HepG2 (cell line): ENCODE measurements at regions not wholly inside any gene's neighbourhood (a gene's known extent, or its start where the extent isn't known, plus 50 kb on each side); places are given as distances from the start of the nearest gene placed in this dataset.

ENCODE experiments used
- BCL3 ChIP-seq: sonication (generic); formaldehyde crosslinking; IDR thresholded peaks from 2 replicates; pipeline ENCODE4 v1.5.1; 2020; ENCODE audit warnings: mild to moderate bottlenecking, missing genetic modification reagents, moderate library complexity
- POLR2A ChIP-seq, 2 experiments: IDR thresholded peaks; 2 replicates each; pipeline ENCODE4 v1.6.1; 2011; ENCODE audit warnings: low read depth in 2 of 2, low read length in 2 of 2, mild to moderate bottlenecking in 1 of 2, moderate library complexity in 1 of 2; ENCODE audit not compliant: insufficient read depth in 1 of 2
- POLR2AphosphoS5 ChIP-seq: IDR thresholded peaks from 2 replicates; pipeline ENCODE4 v1.6.1; 2012; ENCODE audit warnings: low read depth, low read length
- SMAD1 ChIP-seq: sonication (generic); formaldehyde crosslinking; IDR thresholded peaks from 2 replicates; pipeline ENCODE4 v1.4.0; 2020; ENCODE audit warnings: missing genetic modification reagents, low read depth, mild to moderate bottlenecking, borderline replicate concordance
- SP2 ChIP-seq: sonication (generic); formaldehyde crosslinking; IDR thresholded peaks from 2 replicates; pipeline ENCODE4 v1.5.1; 2020; ENCODE audit warnings: mild to moderate bottlenecking, missing genetic modification reagents
- TCF12 ChIP-seq, 2 experiments: fragments of 450-650 bp in 1 of 2; sonication (generic) in 1 of 2; formaldehyde crosslinking in 1 of 2; IDR thresholded peaks; 2 replicates each; pipeline versions ENCODE4 v1.6.1 to v1.8.0; 2017 to 2022; ENCODE audit warnings: antibody characterized with exemption in 1 of 2, mild to moderate bottlenecking in 1 of 2, missing genetic modification reagents in 1 of 2, moderate library complexity in 1 of 2
- ZBTB7A ChIP-seq: sonication (generic); formaldehyde crosslinking; IDR thresholded peaks from 2 replicates; pipeline ENCODE4 v1.8.0; 2022; ENCODE audit warnings: mild to moderate bottlenecking, missing genetic modification reagents
- ZNF318 ChIP-seq: sonication (generic); formaldehyde crosslinking; IDR thresholded peaks from 2 replicates; pipeline ENCODE4 v1.4.0; 2020; ENCODE audit warnings: mild to moderate bottlenecking, missing genetic modification reagents
- ZNF646 ChIP-seq: sonication (generic); formaldehyde crosslinking; IDR thresholded peaks from 2 replicates; pipeline ENCODE4 v1.9.0; 2021; ENCODE audit warnings: mild to moderate bottlenecking, missing genetic modification reagents
- ZNF850 ChIP-seq: sonication (generic); formaldehyde crosslinking; conservative IDR thresholded peaks from 2 replicates; pipeline ENCODE4 v1.9.0; 2021; ENCODE audit warnings: mild to moderate bottlenecking, missing genetic modification reagents

- TF ChIP-seq ZNF318 (CRISPR knock-in tag) (no peak), ZNF646 (CRISPR knock-in tag) (no peak), ZNF850 (CRISPR knock-in tag) (no peak), SMAD1 (no peak), POLR2AphosphoS5 (no peak), TCF12 (IDR thresholded peaks at IDR 0.05) (no peak), TCF12 (CRISPR knock-in tag; IDR thresholded peaks at IDR 0.05) (no peak), SP2 (no peak), BCL3 (CRISPR knock-in tag) (no peak), ZBTB7A (CRISPR knock-in tag) (no peak), POLR2A (IDR thresholded peaks at IDR 0.05; ENCODE audit: insufficient read depth in 1 of 2, low read depth in 2 of 2, low read length in 2 of 2) (no peak)
Measured at GRCh38 chr10:111599943-111600342, 523.1 kb downstream of the ADRA2A start.
